HG03442 (cell line): ENCODE measurements at regions not wholly inside any gene's neighbourhood (a gene's known extent, or its start where the extent isn't known, plus 50 kb on each side); places are given as distances from the start of the nearest gene placed in this dataset.

ENCODE experiments used
- ATAC-seq: cut with Tn5 transposase; IDR thresholded peaks from one replicate; pipeline ENCODE4 v1.9.1; 2021; ENCODE audit warnings: mild to moderate bottlenecking, moderate library complexity; ENCODE audit not compliant: unreplicated experiment

- peak; percentile 87 for ATAC-seq
Measured at GRCh38 chr10:110395350-110396283, 90.9 kb upstream of the SMNDC1 start.

GRCh38 chr10:110396284-110396651 is 91.5 kb upstream of the SMNDC1 start:
- ATAC-seq, result no peak

DNA sequence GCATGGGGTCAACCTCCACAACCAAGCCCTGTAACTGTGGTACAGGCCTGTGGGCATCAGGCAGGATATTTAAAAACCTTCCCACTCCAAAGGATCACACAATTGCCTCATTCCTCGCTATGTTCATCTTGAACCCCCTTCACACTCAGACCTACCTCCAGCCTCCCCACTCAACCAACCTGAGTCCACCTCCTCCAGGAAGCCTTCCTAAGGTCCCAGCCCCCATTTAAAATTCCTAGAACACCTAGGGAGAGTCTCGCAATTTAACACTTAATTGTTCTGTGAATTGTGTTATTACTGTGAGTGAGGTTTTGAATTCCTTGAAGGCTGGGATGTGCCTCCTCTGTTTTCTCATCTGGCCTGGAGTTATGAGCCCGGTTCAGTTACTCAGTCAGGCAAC is 93.1 kb upstream of the SMNDC1 start:
- no peak for ATAC-seq

GRCh38 chr10:110398419-110399105 is 93.8 kb upstream of the SMNDC1 start:
- no peak for ATAC-seq

DNA sequence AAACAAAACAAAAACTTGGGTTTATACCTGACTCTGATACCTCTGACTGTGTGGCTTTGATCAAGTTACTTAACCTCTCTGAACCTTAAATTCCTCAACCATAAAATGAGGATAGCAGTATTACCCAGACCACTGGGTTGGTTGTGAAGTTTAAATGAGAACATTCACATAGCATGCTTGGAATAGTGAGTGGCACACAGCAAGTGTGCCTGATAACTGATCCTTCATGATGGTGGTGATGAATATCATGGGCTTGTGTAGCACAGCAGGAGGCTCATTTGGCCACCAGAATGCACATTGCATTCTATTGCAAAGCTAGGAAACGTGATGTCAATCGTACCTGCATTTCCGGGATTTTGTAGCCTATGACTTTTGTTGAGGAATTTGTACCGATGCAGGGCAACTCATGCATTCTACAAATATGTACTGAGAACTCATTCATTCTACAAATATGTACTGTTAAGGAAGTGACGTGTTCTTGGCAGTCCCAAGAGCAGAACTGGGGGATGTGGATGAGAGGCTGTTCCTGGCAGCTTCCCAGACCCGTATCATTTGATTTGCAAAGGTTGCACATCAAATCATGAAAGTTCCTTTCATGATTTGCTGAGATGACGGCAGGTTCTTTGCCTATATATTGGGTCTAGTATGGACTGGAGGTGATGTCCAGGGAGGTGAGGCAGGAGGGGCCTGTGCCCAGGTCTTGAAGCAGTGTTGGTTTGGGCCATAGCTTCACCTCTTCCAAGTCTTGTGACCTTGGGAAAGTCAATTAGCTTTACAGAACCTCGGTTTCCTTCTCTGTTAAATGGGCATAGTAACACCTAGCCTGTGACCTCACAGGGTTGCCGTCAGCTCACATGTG is 94.6 kb upstream of the SMNDC1 start:
- no peak for ATAC-seq

GRCh38 chr10:110399965-110400933 is 95.5 kb upstream of the SMNDC1 start:
- no peak for ATAC-seq

DNA sequence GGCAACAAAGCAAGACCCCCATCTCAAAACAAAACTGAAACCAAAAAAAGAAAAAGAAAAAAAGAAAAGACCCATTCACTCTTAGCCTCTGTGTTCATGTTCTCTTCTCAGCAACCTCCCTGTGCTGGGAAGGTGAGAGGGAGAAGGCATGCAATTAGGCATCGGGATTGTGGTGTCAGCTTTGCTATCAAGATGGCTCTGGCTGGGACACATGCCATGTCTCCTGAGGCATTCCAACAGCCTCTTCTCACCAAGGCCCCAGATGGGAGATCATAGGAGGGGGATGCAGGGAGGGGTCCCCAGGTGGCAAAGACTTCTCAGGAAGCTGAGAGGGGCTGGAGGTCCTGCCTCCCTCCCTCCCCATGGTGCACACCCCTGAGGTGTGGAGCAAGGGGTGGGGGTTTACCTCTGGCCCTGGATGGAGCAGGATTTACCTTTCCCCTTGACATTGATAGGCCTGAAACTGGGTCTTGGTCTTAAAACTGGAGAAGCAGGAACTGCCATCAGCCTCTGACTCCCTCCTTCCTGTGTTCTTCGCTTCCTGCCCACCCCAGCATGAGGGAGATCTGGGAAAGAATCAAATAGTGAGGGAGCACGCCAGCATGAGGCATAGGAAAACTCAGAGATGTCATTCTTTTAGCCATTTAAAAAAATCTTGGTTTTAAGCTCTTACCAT is 96.2 kb upstream of the DUSP5 start:
- no peak for ATAC-seq

- no peak for ATAC-seq
Measured at GRCh38 chr10:110402077-110402416, 95.7 kb upstream of the DUSP5 start.

DNA sequence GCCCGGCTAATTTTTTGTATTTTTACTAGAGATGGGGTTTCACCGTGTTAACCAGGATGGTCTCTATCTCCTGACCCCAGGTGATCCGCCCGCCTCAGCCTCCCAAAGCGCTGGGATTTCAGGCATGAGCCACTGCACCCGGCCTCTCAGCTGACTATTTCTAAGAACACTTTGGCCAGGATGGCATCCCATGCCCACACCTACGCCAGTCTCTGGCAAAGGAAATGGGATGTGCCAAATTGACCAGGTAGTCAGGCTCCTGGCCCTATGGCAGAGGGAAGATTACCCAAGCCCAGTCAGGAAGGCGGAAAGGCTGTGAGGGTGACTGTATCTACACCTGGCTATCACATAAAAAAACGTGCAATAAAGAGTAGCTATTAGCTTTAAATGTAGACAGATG is 94.1 kb upstream of the DUSP5 start:
- no peak for ATAC-seq

DNA sequence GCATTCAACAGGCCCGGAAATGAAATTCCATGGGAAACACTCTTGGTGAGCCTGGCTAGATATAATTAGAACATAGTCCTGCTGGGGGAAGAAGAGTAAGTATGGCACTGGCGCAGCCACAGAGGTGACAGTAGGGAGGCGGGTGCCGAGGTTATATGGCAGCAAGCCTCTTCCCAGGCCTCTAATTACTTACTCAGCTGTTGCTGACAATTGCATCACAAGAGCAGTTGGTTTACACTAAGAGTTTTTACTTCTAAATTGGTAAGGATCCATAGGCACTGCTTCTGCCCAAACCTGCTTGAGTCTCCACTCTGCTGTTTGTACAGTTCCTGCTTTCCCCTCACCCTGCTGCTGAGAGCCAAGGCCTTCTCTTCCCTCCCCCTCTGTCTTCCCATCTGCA is 93.3 kb upstream of the DUSP5 start:
- no peak for ATAC-seq

GRCh38 chr10:110404825-110405224 is 92.9 kb upstream of the DUSP5 start:
- no peak for ATAC-seq

- no peak for ATAC-seq
Measured at GRCh38 chr10:110405380-110405779, 92.3 kb upstream of the DUSP5 start.

GRCh38 chr10:110407301-110408170 is 90.2 kb upstream of the DUSP5 start:
- ATAC-seq, result no peak

- no peak for ATAC-seq
Measured at GRCh38 chr10:110408203-110408871, 89.4 kb upstream of the DUSP5 start.

DNA sequence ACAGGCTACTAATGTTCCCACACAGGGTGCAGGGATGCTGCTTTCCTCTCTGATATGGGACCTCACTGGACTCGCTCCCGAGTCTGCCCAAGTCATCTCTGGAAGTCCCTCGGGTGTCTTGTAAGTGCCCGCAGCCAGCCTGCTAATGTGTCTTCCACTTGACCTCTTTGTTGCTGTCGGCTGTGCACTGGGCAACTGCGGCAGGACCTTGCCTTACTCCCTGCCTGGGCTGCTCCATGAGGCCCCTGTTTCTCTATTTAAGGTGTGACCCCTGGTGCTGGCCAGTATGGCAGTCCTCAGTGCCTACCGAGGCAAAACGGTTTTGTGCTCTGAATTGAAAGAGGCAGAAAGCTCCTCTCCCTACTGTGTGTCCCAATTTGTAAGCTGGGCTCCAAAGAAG is 88.8 kb upstream of the DUSP5 start:
- no peak for ATAC-seq

GRCh38 chr10:110409488-110409887 is 88.2 kb upstream of the DUSP5 start:
- ATAC-seq, result no peak

- peak; percentile 25 for ATAC-seq
Measured at GRCh38 chr10:110409926-110410325, 87.8 kb upstream of the DUSP5 start.

DNA sequence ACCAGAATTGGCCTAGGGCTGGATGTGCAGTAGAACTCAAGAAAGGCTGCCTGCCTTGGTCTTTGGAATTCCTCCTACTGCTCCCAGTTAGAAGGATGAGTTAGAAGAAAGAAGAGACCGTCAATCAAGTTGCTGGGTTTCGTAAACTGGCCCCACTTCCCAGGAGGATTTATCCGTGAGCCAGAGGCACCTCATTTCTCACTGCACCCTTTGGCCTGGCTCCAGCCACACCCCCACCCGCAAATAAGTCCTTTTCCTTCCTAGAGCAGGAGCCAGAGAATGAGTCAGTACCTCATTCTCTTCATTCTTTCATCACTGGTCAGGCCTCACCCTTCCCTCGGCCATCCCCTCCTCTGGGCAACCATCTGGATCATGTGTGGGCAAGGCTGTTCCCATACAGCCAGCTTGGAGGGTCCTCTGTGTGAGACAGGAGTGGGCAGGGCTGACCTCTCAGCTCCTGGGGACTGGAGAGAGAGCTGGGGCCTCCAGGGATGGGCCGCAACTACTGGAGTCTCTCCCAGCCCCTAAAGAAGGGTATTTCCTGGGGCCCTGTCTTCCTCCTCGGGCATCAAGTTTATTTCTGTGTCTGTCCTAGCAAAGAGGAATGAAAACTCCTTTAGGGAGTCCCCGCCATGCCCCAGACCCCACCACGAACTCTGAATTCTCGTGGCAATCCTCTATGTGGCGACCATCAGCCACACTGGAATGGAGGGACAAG is 87.2 kb upstream of the DUSP5 start:
- no peak for ATAC-seq
